K562 (cell line): ENCODE measurements at regions not wholly inside any gene's neighbourhood (a gene's known extent, or its start where the extent isn't known, plus 50 kb on each side); places are given as distances from the start of the nearest gene placed in this dataset.
A peak's percentile ranks its signal among the peaks of the same experiment; 100 is the strongest.

Source experiments
- ATAC-seq: fragments of 200-7000 bp; cut with Tn5 transposase; 3 replicates; pipeline ENCODE4 v1.9.1; 2020; ENCODE audit warnings: moderate library complexity
- BruUV-seq: library from RNA; stranded (reverse); fragments of 400-500 nt; replicated peaks from 2 replicates; lab custom pipeline; 2021; lab: Mats Ljungman, UMichigan
- CTCF ChIA-PET: fragments of 300-600 bp; formaldehyde crosslinking; extraction: SDS; loops from one replicate; lab custom pipeline; 2021; ENCODE audit warnings: low intra/inter-chr PET ratio; lab: Yijun Ruan, JAX
- POLR2A ChIA-PET: fragments of 300-600, 350-650 bp; sonication (Branson Sonifier 250); formaldehyde crosslinking; extraction: SDS; loops from one replicate; lab custom pipeline; 2021; ENCODE audit warnings: antibody characterized with exemption, inconsistent platforms; lab: Yijun Ruan, JAX
- DNase-seq, 4 experiments: peaks; one replicate each; pipeline versions ENCODE4 v3.0.0 to v3.0.0-alpha.2; 2011 to 2018; ENCODE audit warnings: low spot score in 3 of 4, mixed read lengths in 3 of 4; ENCODE audit errors: extremely low read depth in 1 of 4
- FAIRE-seq: peaks from 2 replicates; lab custom pipeline; 2011; peaks lifted over from hg19 to GRCh38; lab: Jason Lieb, UNC
- H2AFZ ChIP-seq: 2 replicates; pipeline ENCODE4 v1.6.0; 2011; ENCODE audit warnings: low read depth, low read length, control low read depth, inconsistent platforms
- H3K27ac ChIP-seq: fragments of 200-600 bp; 3 replicates; pipeline ENCODE4 v1.8.0; 2011; ENCODE audit warnings: low read depth, mild to moderate bottlenecking, control low read depth, inconsistent platforms, low read length, moderate library complexity, mixed read lengths; ENCODE audit errors: extremely low read depth
- H3K27me3 ChIP-seq, 2 experiments: fragments of 300-600 bp in 1 of 2; 2 replicates in 1 of 2; 3 replicates in 1 of 2; pipeline versions ENCODE4 v1.6.0 to v1.8.0; 2011; ENCODE audit warnings: inconsistent platforms in 2 of 2, low read length in 2 of 2, mild to moderate bottlenecking in 1 of 2, mixed read lengths in 1 of 2, moderate library complexity in 1 of 2; ENCODE audit not compliant: control insufficient read depth in 2 of 2, insufficient read depth in 2 of 2
- H3K36me3 ChIP-seq: fragments of 300-600 bp; 3 replicates; pipeline ENCODE4 v1.8.0; 2011; ENCODE audit warnings: mild to moderate bottlenecking, low read length, inconsistent platforms; ENCODE audit not compliant: control insufficient read depth, insufficient read depth
- H3K4me1 ChIP-seq, 2 experiments: fragments of 200-600 bp in 1 of 2; replicated peaks in 1 of 2; 2 replicates in 1 of 2; 3 replicates in 1 of 2; pipeline versions ENCODE4 v1.5.1 to v1.8.0; 2011; ENCODE audit warnings: inconsistent platforms in 2 of 2, low read length in 2 of 2, mild to moderate bottlenecking in 1 of 2, mixed read lengths in 1 of 2, moderate library complexity in 1 of 2; ENCODE audit not compliant: control insufficient read depth in 2 of 2, insufficient read depth in 2 of 2
- H3K4me2 ChIP-seq: 2 replicates; pipeline ENCODE4 v1.6.1; 2011; ENCODE audit warnings: low read length, control low read depth, inconsistent platforms, mixed read lengths; ENCODE audit not compliant: insufficient read depth
- H3K4me3 ChIP-seq: fragments of 200-600 bp; sonication (generic), shearing (Covaris generic); 2 replicates; pipeline ENCODE4 v1.5.1; 2016; ENCODE audit warnings: control low read depth, inconsistent platforms
- H3K79me2 ChIP-seq: fragments of 200-600 bp; 3 replicates; pipeline ENCODE4 v1.8.0; 2011; ENCODE audit warnings: low read length, inconsistent platforms; ENCODE audit not compliant: control insufficient read depth, insufficient read depth
- H3K9ac ChIP-seq, 2 experiments: 2 replicates each; pipeline versions ENCODE4 v1.6.0 to v1.6.1; 2011; ENCODE audit warnings: low read depth in 2 of 2, low read length in 2 of 2, control low read depth in 1 of 2, inconsistent platforms in 1 of 2, mild to moderate bottlenecking in 1 of 2, mixed read lengths in 1 of 2; ENCODE audit not compliant: insufficient read depth in 1 of 2
- H3K9me1 ChIP-seq: one replicate; pipeline ENCODE4 v1.6.0; 2011; ENCODE audit warnings: inconsistent platforms, mild to moderate bottlenecking, low read length, moderate library complexity; ENCODE audit not compliant: control insufficient read depth, insufficient read depth
- H3K9me3 ChIP-seq: replicated peaks from 2 replicates; pipeline ENCODE4 v1.5.1; 2011; ENCODE audit warnings: low read depth, low read length, inconsistent platforms; ENCODE audit not compliant: control insufficient read depth, insufficient read depth
- H4K20me1 ChIP-seq: replicated peaks from 2 replicates; pipeline ENCODE4 v1.6.1; 2011; ENCODE audit warnings: low read length, inconsistent platforms, mixed read lengths; ENCODE audit not compliant: control insufficient read depth, insufficient read depth
- CBFA2T2 ChIP-seq: fragments of 450-650 bp; conservative IDR thresholded peaks from 2 replicates; pipeline ENCODE4 v1.6.1; 2017; ENCODE audit warnings: mild to moderate bottlenecking
- ELF2 ChIP-seq: fragments of 250-450 bp; sonication (Bioruptor Pico); IDR thresholded peaks from 2 replicates; pipeline ENCODE4 v1.5.0; 2021; ENCODE audit warnings: mild to moderate bottlenecking
- NFYB ChIP-seq: IDR thresholded peaks from 2 replicates; pipeline ENCODE4 v1.6.1; 2011; ENCODE audit warnings: mild to moderate bottlenecking, moderate library complexity; ENCODE audit not compliant: insufficient read length; ENCODE audit errors: extremely low read depth
- PTRF ChIP-seq: fragments of 450-650 bp; IDR thresholded peaks from 2 replicates; pipeline ENCODE4 v1.6.1; 2016; ENCODE audit warnings: mild to moderate bottlenecking, missing genetic modification characterization, missing compliant biosample characterization
- RAD51 ChIP-seq: fragments of 450-650 bp; IDR thresholded peaks from 2 replicates; pipeline ENCODE4 v1.7.1; 2016; ENCODE audit warnings: low read depth, mild to moderate bottlenecking, borderline replicate concordance
- RBM34 ChIP-seq: fragments of 200-400 bp; formaldehyde crosslinking; IDR thresholded peaks from 2 replicates; pipeline ENCODE4 v1.6.1; 2018; ENCODE audit warnings: low read length, borderline replicate concordance; ENCODE audit not compliant: insufficient read depth
- SMARCA5 ChIP-seq: fragments of 450-650 bp; IDR thresholded peaks from 2 replicates; pipeline ENCODE4 v1.6.1; 2016
- SNAPC5 ChIP-seq: fragments of 250-450 bp; sonication (Bioruptor Pico); IDR thresholded peaks from 2 replicates; pipeline ENCODE4 v1.8.0; 2021; ENCODE audit warnings: moderate library complexity, mild to moderate bottlenecking, inconsistent platforms
- TFE3 ChIP-seq: fragments of 450-650 bp; formaldehyde crosslinking; IDR thresholded peaks from 2 replicates; pipeline ENCODE4 v1.4.0; 2020; ENCODE audit warnings: mild to moderate bottlenecking, mixed read lengths
- TOE1 ChIP-seq, 2 experiments: fragments of 450-650 bp in 1 of 2; sonication (generic) in 1 of 2; formaldehyde crosslinking in 1 of 2; IDR thresholded peaks; 2 replicates each; pipeline versions ENCODE4 v1.7.1 to v1.8.0; 2016 to 2022; ENCODE audit warnings: borderline replicate concordance in 2 of 2, mild to moderate bottlenecking in 2 of 2, antibody characterized with exemption in 1 of 2, inconsistent platforms in 1 of 2, low read depth in 1 of 2, missing genetic modification reagents in 1 of 2, moderate library complexity in 1 of 2
- USF1 ChIP-seq: sonication (generic); formaldehyde crosslinking; IDR thresholded peaks from 2 replicates; pipeline ENCODE4 v1.9.0; 2022; ENCODE audit warnings: mild to moderate bottlenecking, missing genetic modification reagents
- USF2 ChIP-seq: sonication (generic); formaldehyde crosslinking; IDR thresholded peaks from 2 replicates; pipeline ENCODE4 v1.5.0; 2020; ENCODE audit warnings: missing genetic modification reagents
- ZEB2 ChIP-seq: fragments of 450-650 bp; IDR thresholded peaks from 2 replicates; pipeline ENCODE4 v1.6.1; 2016
- ZNF263 ChIP-seq: sonication (generic); formaldehyde crosslinking; IDR thresholded peaks from 2 replicates; pipeline ENCODE4 v1.8.0; 2022; ENCODE audit warnings: mild to moderate bottlenecking, missing genetic modification reagents, borderline replicate concordance
- WGBS: fragments of 100-300 bp; shearing (Covaris generic); methylation state at CpG from one replicate; pipeline ENCODE4 v1.1.6; 2016; ENCODE audit warnings: low coverage, mixed read lengths; ENCODE audit not compliant: insufficient coverage; ENCODE audit errors: missing lambda C conversion rate; 5-methylcytosine and 5-hydroxymethylcytosine counted together
- in situ Hi-C: fragments of 300-500 bp; cut with MboI; formaldehyde crosslinking; loops from 4 replicates; pipeline ENCODE4 v1.15.0; 2018; ENCODE audit warnings: inconsistent platforms, mixed read lengths
- intact Hi-C: fragments of 100-400 bp; cut with micrococcal nuclease; formaldehyde crosslinking; loops from 2 replicates; pipeline ENCODE4 v1.14.2; 2022

- Histone ChIP-seq H3K4me2 (no peak overlapping the region), H2AFZ (no peak overlapping the region), H3K9me1 (no peaks in the 10 kb centered on the region), H3K27ac (no peak overlapping the region), H3K9ac (no peak overlapping the region), H3K9me3 (no peaks in the 10 kb centered on the region), H3K4me1 (no peaks in the 10 kb centered on the region), H3K79me2 (no peaks in the 10 kb centered on the region), H3K4me3 (no peak overlapping the region), H4K20me1 (no peaks in the 10 kb centered on the region), H3K36me3 (no peaks in the 10 kb centered on the region), H3K27me3 (no peaks in the 10 kb centered on the region)
- in situ Hi-C loops (no loop called here), intact Hi-C loops (no loop called here)
- TF ChIP-seq USF1 (peak; percentile 51), RAD51 (peak; percentile 88), PTRF (no peak), CBFA2T2 (peak; percentile 67), NFYB (peak; percentile 52), TOE1 (IDR thresholded peaks at IDR 0.05; ENCODE audit: borderline replicate concordance) (peak; percentile 89), TOE1 (CRISPR knock-in tag; IDR thresholded peaks at IDR 0.05; ENCODE audit: borderline replicate concordance, low read depth) (no peak), ELF2 (CRISPR knock-in tag) (no peak), RBM34 (no peak), ZNF263 (CRISPR knock-in tag) (no peak), USF2 (CRISPR knock-in tag) (peak; percentile 57), SMARCA5 (no peak), ZEB2 (no peak), TFE3 (CRISPR knock-in tag) (peak; percentile 92), SNAPC5 (CRISPR knock-in tag) (no peak)
- 1% methylated on average over 4 of the region's 4 CpGs for WGBS
- ChIA-PET CTCF (no interaction called here), POLR2A (no interaction called here)
- BruUV-seq, result no TSS peak
- DNase-seq, result peak; percentile 5 to 57 (median 45)
- peak; percentile 63; the same call in 2 of the 3 replicates for ATAC-seq
- FAIRE-seq, result peak; percentile 26
Observed at GRCh38 chr16:8511464-8511863, 78.8 kb downstream of the TMEM114 start.
